Kidney (tissue), 13 donors: ENCODE measurements at regions not wholly inside any gene's neighbourhood (a gene's known extent, or its start where the extent isn't known, plus 50 kb on each side); places are given as distances from the start of the nearest gene placed in this dataset.

Source experiments
- DNase-seq, 5 donors: peaks; one replicate each; pipeline ENCODE4 v3.0.0-alpha.2; 2013 to 2020
- FAIRE-seq: peaks from 2 replicates; lab custom pipeline; 2012; peaks lifted over from hg19 to GRCh38; lab: Jason Lieb, UNC
- H3K27ac ChIP-seq, 2 donors: one replicate each; pipeline ENCODE4 v1.7.0; 2013; ENCODE audit warnings: low read depth in 2 of 2, low read length in 2 of 2, inconsistent platforms in 1 of 2
- H3K27me3 ChIP-seq: one replicate; pipeline ENCODE4 v1.7.1; 2013; ENCODE audit warnings: low read length, inconsistent platforms; ENCODE audit not compliant: control insufficient read depth, insufficient read depth
- H3K36me3 ChIP-seq, 3 donors: one replicate each; pipeline versions ENCODE4 v1.7.0 to v1.7.1; 2013; ENCODE audit warnings: low read length in 3 of 3, control low read depth in 1 of 3, inconsistent platforms in 1 of 3; ENCODE audit not compliant: insufficient read depth in 3 of 3, control insufficient read depth in 2 of 3
- H3K4me1 ChIP-seq, 3 donors: one replicate each; pipeline versions ENCODE4 v1.7.0 to v1.7.1; 2013; ENCODE audit warnings: low read length in 3 of 3, inconsistent platforms in 1 of 3, low read depth in 1 of 3; ENCODE audit not compliant: control insufficient read depth in 2 of 3, insufficient read depth in 2 of 3
- H3K4me3 ChIP-seq, 3 donors: one replicate each; pipeline versions ENCODE4 v1.7.0 to v1.8.1; 2013; ENCODE audit warnings: low read length in 3 of 3, control low read depth in 1 of 3, inconsistent platforms in 1 of 3
- H3K9ac ChIP-seq, 3 donors: one replicate each; pipeline versions ENCODE4 v1.7.0 to v1.7.1; 2013; ENCODE audit warnings: low read length in 3 of 3, control low read depth in 1 of 3, inconsistent platforms in 1 of 3
- H3K9me3 ChIP-seq, 3 donors: one replicate each; pipeline versions ENCODE4 v1.7.0 to v1.7.1; 2013; ENCODE audit warnings: low read length in 3 of 3, control low read depth in 1 of 3, inconsistent platforms in 1 of 3; ENCODE audit not compliant: control insufficient read depth in 2 of 3, insufficient read depth in 1 of 3
- CTCF ChIP-seq: IDR thresholded peaks from 3 replicates; pipeline ENCODE4 v1.5.1; 2012; ENCODE audit warnings: mild to moderate bottlenecking, moderate library complexity, borderline replicate concordance; ENCODE audit not compliant: insufficient read depth; ENCODE audit errors: extremely low read depth
- intact Hi-C: fragments of 100-400 bp; cut with DNase I; formaldehyde crosslinking; loops from one replicate; pipeline ENCODE4 v1.11.1; 2022
- donor health status: control.
- donor health status: control.
- donor health status: control.
- donor health status: control.
- donor health status: control.
- donor health status: DM: yes; HTN: yes; CAD: no.
- donor health status: Normal renal cell carcinoma (clear cell type).

GRCh38 chr1:38607526-38607925 is 252.0 kb downstream of the RRAGC start:
- Histone ChIP-seq H3K4me3 (no peak overlapping the region), H3K36me3 (no peaks in the 10 kb centered on the region), H3K4me1 (peaks cover 0 to 3% (median 0%) of the 10 kb centered on the region in 3 donors), H3K27ac (no peak overlapping the region), H3K9ac (no peak overlapping the region), H3K9me3 (no peaks in the 10 kb centered on the region), H3K27me3 (no peaks in the 10 kb centered on the region)
- intact Hi-C loops = no loop called here
- DNase-seq (no peak), FAIRE-seq (no peak)
- TF ChIP-seq CTCF = no peak

GRCh38 chr1:38605063-38605462 is 254.5 kb downstream of the RRAGC start:
- H3K9me3 ChIP-seq = no peaks in the 10 kb centered on the region
- no peak for DNase-seq
- H3K4me1 ChIP-seq = peaks cover 0 to 3% (median 0%) of the 10 kb centered on the region in 3 donors
- intact Hi-C loops = no loop called here
- H3K27me3 ChIP-seq = no peaks in the 10 kb centered on the region
- H3K36me3 ChIP-seq = no peaks in the 10 kb centered on the region
- no peak overlapping the region for H3K27ac ChIP-seq
- H3K9ac ChIP-seq = no peak overlapping the region
- H3K4me3 ChIP-seq = no peak overlapping the region
- no peak for TF ChIP-seq CTCF
- no peak for FAIRE-seq

- H3K27ac ChIP-seq = no peak overlapping the region
- no peak for TF ChIP-seq CTCF
- no peaks in the 10 kb centered on the region for H3K36me3 ChIP-seq
- no peak for FAIRE-seq
- intact Hi-C loops = no loop called here
- DNase-seq = no peak
- no peaks in the 10 kb centered on the region for H3K9me3 ChIP-seq
- H3K4me1 ChIP-seq = peaks cover 0 to 3% (median 0%) of the 10 kb centered on the region in 3 donors
- H3K4me3 ChIP-seq = no peak overlapping the region
- H3K27me3 ChIP-seq = no peaks in the 10 kb centered on the region
- no peak overlapping the region for H3K9ac ChIP-seq
These were observed 255.7 kb downstream of the RRAGC start for GRCh38 chr1:38603907-38604306.

- no peak for FAIRE-seq
- Histone ChIP-seq H3K4me1 (no peaks in the 10 kb centered on the region), H3K9me3 (no peaks in the 10 kb centered on the region), H3K36me3 (no peaks in the 10 kb centered on the region), H3K27me3 (no peaks in the 10 kb centered on the region), H3K9ac (no peak overlapping the region), H3K27ac (no peak overlapping the region), H3K4me3 (no peak overlapping the region)
- no peak for TF ChIP-seq CTCF
- intact Hi-C loops = no loop called here
- no peak for DNase-seq
These were observed 258.7 kb downstream of the RRAGC start for GRCh38 chr1:38600905-38601304.
